GM12892 (cell line): ENCODE measurements at regions not wholly inside any gene's neighbourhood (a gene's known extent, or its start where the extent isn't known, plus 50 kb on each side); places are given as distances from the start of the nearest gene placed in this dataset.

Source experiments
- DNase-seq: peaks from one replicate; pipeline ENCODE4 v3.0.0; 2011; ENCODE audit not compliant: insufficient read length
- FAIRE-seq: peaks from 2 replicates; lab custom pipeline; 2011; peaks lifted over from hg19 to GRCh38; lab: Jason Lieb, UNC
- POLR2A ChIP-seq: IDR thresholded peaks from 2 replicates; pipeline ENCODE4 v1.6.1; 2011; ENCODE audit warnings: low read depth, low read length, control low read depth
- POLR2AphosphoS5 ChIP-seq: IDR thresholded peaks from 2 replicates; pipeline ENCODE4 v1.6.1; 2011; ENCODE audit warnings: low read depth, low read length, control low read depth
- TAF1 ChIP-seq: IDR thresholded peaks from 2 replicates; pipeline ENCODE4 v1.6.1; 2011; ENCODE audit warnings: low read depth, mild to moderate bottlenecking, control low read depth, low read length, borderline replicate concordance

- FAIRE-seq = no peak
- no peak for DNase-seq
- TF ChIP-seq POLR2A (no peak), POLR2AphosphoS5 (no peak), TAF1 (no peak)
Observed at GRCh38 chr1:232510367-232511110, 119.4 kb downstream of the SIPA1L2 start.

DNA sequence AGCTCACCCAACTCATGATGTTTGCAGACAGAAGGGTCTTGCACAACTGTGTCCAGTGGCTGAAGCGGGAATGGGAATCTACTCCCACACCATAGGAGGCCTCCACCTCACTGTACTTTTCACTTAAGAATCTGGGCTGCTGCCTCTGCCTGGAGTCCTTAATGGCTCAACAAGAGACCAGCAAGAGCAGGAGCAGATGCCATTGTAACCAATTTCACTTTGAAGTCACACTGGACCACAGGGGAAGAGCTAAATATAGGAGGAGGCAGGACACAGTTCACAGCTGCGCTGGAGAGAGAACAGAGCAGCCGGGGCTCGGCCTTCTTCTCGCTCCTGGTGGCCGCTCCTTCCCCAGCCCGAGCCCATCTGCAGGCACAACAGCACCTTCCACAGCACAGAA is 120.4 kb downstream of the SIPA1L2 start:
- FAIRE-seq (no peak), DNase-seq (no peak)
- no peak for TF ChIP-seq TAF1
- TF ChIP-seq POLR2AphosphoS5 = no peak
- TF ChIP-seq POLR2A = no peak

- TF ChIP-seq POLR2A (no peak), TAF1 (no peak), POLR2AphosphoS5 (no peak)
- no peak for DNase-seq
- FAIRE-seq = no peak
Observed at GRCh38 chr1:232508130-232508701, 121.7 kb downstream of the SIPA1L2 start.

GRCh38 chr1:232507571-232507970 is 122.4 kb downstream of the SIPA1L2 start:
- TF ChIP-seq TAF1 = no peak
- TF ChIP-seq POLR2A = no peak
- no peak for TF ChIP-seq POLR2AphosphoS5
- DNase-seq = no peak
- FAIRE-seq = no peak

GRCh38 chr1:232505884-232506283 is 124.0 kb downstream of the SIPA1L2 start:
- FAIRE-seq = no peak
- DNase-seq = no peak
- no peak for TF ChIP-seq TAF1
- no peak for TF ChIP-seq POLR2A
- TF ChIP-seq POLR2AphosphoS5 = no peak

GRCh38 chr1:232504651-232505050 is 125.3 kb downstream of the SIPA1L2 start:
- FAIRE-seq (no peak), DNase-seq (no peak)
- TF ChIP-seq POLR2A (no peak), TAF1 (no peak), POLR2AphosphoS5 (no peak)

- TF ChIP-seq TAF1 = no peak
- DNase-seq = no peak
- no peak for FAIRE-seq
Observed at GRCh38 chr1:232503497-232503896, 126.4 kb downstream of the SIPA1L2 start.

DNA sequence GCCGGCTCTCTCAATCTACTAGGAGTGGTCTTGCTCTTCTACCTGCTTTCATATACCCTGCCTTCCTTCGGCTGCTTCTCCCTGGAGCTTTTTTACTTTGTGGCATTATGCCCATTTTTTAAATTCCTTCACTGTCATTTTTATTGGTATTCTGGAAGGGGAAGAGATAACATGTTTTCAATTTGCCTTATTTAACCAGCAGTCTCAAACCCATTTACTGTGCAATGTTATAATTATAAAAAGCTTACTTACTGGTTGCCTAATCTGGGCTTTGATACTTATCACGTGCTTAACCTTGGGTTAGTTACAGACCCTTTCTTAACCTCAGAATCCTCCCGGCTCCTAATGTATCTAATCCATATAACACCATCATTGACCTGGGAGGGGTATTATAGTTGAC is 128.1 kb downstream of the SIPA1L2 start:
- no peak for FAIRE-seq
- TF ChIP-seq TAF1 (no peak), POLR2AphosphoS5 (no peak), POLR2A (no peak)
- DNase-seq = no peak

DNA sequence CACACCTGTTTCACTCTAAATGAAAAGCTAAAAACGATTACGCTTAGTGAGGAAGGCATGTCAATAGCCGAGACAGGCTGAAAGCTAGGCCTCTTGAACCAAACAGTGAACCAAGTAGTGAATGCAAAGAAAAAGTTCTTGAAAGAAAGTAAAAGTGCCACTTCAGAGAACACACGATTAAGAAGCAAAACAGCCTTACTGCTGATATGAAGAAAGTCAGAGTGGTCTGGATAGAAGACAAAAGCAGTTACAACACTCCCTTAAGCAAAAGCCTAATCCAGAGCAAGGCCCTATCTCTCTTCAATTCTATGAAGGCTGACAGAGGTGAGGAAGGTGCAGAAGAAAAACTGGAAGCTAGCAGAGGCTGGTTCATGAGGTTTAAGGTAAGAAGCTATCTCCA is 130.7 kb downstream of the SIPA1L2 start:
- FAIRE-seq = no peak
- DNase-seq = no peak
- TF ChIP-seq POLR2A (no peak), TAF1 (no peak), POLR2AphosphoS5 (no peak)

- no peak for DNase-seq
- no peak for FAIRE-seq
- TF ChIP-seq POLR2AphosphoS5 (no peak), POLR2A (no peak), TAF1 (no peak)
Observed at GRCh38 chr1:232493869-232494268, 136.1 kb downstream of the SIPA1L2 start.

DNA sequence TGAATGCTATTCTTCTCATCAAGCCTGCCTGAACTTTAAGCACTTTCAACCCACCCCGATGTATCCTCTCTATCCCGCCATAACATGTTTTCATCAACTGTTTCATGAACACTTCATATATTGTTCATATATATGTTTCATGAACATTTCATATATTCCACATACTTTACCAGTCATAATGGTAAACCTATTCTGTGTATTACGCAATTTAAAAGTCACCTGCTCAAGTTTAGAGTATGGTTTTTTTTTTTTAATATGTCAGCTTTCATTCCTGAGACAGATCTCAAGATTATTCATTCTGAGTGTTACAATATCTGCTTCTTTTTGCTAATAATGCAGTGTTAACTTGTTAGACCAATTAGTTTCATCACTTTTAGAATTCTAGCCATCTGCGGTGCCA is 140.7 kb downstream of the SIPA1L2 start:
- TF ChIP-seq TAF1 (no peak), POLR2AphosphoS5 (no peak)
- FAIRE-seq (no peak), DNase-seq (no peak)

GRCh38 chr1:232487236-232487635 is 142.7 kb downstream of the SIPA1L2 start:
- no peak for FAIRE-seq
- no peak for TF ChIP-seq POLR2AphosphoS5
- DNase-seq = no peak
